Mammary epithelial cell (primary cell): ENCODE measurements at regions not wholly inside any gene's neighbourhood (a gene's known extent, or its start where the extent isn't known, plus 50 kb on each side); places are given as distances from the start of the nearest gene placed in this dataset.

ENCODE experiments used
- CTCF ChIP-seq, 2 donors: IDR thresholded peaks in 1 of 2; conservative IDR thresholded peaks in 1 of 2; 2 replicates each; pipeline ENCODE4 v1.5.1; 2011 to 2012; ENCODE audit warnings: inconsistent platforms in 2 of 2, low read length in 2 of 2, mild to moderate bottlenecking in 2 of 2, control low read depth in 1 of 2, low read depth in 1 of 2; ENCODE audit not compliant: insufficient read depth in 1 of 2; ENCODE audit errors: extremely low read depth in 1 of 2
- EZH2 ChIP-seq: IDR thresholded peaks from 2 replicates; pipeline ENCODE4 v1.6.1; 2012; ENCODE audit warnings: low read length, inconsistent platforms, borderline replicate concordance

GRCh38 chrX:40444133-40444532 lies 136.6 kb upstream of the ATP6AP2 start:
- TF ChIP-seq CTCF (conservative IDR thresholded peaks at IDR 0.05 in 1 of 2, IDR thresholded peaks at IDR 0.05 in 1 of 2; ENCODE audit: extremely low read depth in 1 of 2, insufficient read depth in 1 of 2, low read depth in 1 of 2, low read length in 2 of 2) (no peak), EZH2 (no peak)
